GM23338 (cell line): ENCODE measurements at regions not wholly inside any gene's neighbourhood (a gene's known extent, or its start where the extent isn't known, plus 50 kb on each side); places are given as distances from the start of the nearest gene placed in this dataset.

Experiments used
- ATAC-seq: fragments of 200-7000 bp; cut with Tn5 transposase; 3 replicates; pipeline ENCODE4 v1.9.1; 2020
- DNase-seq: peaks from one replicate; pipeline ENCODE4 v3.0.0-alpha.2; 2015; ENCODE audit warnings: low spot score
- H2AFZ ChIP-seq: fragments of 200-600 bp; sonication (generic); 2 replicates; pipeline ENCODE4 v1.8.0; 2016; ENCODE audit warnings: antibody characterized with exemption, mild to moderate bottlenecking, moderate library complexity
- H3F3A ChIP-seq: fragments of 200-600 bp; sonication (generic); replicated peaks from 2 replicates; pipeline ENCODE4 v1.8.0; 2017; ENCODE audit warnings: antibody characterized with exemption, mixed run types, low read depth
- H3K27ac ChIP-seq: fragments of 200-600 bp; sonication (generic); 2 replicates; pipeline ENCODE4 v1.6.1; 2016; ENCODE audit warnings: low read depth
- H3K27me3 ChIP-seq: fragments of 200-600 bp; sonication (generic); 2 replicates; pipeline ENCODE4 v1.8.0; 2016; ENCODE audit warnings: mild to moderate bottlenecking, mixed run types, moderate library complexity; ENCODE audit not compliant: insufficient read depth
- H3K36me3 ChIP-seq: fragments of 200-600 bp; sonication (generic); 2 replicates; pipeline ENCODE4 v1.8.0; 2016; ENCODE audit warnings: mild to moderate bottlenecking; ENCODE audit not compliant: insufficient read depth
- H3K4me1 ChIP-seq: fragments of 200-600 bp; sonication (generic); 2 replicates; pipeline ENCODE4 v1.8.0; 2016; ENCODE audit warnings: mild to moderate bottlenecking, moderate library complexity; ENCODE audit not compliant: insufficient read depth
- H3K4me2 ChIP-seq: fragments of 200-600 bp; sonication (generic); 2 replicates; pipeline ENCODE4 v1.7.1; 2017; ENCODE audit warnings: mixed run types
- H3K4me3 ChIP-seq: fragments of 200-600 bp; sonication (generic); 2 replicates; pipeline ENCODE4 v1.6.1; 2016; ENCODE audit warnings: mixed run types
- H3K79me2 ChIP-seq: fragments of 200-600 bp; sonication (generic); replicated peaks from 2 replicates; pipeline ENCODE4 v1.8.0; 2017; ENCODE audit warnings: mild to moderate bottlenecking; ENCODE audit not compliant: insufficient read depth
- H3K9me2 ChIP-seq: fragments of 200-600 bp; sonication (generic); 2 replicates; pipeline ENCODE4 v1.8.0; 2017; ENCODE audit not compliant: insufficient read depth
- H4K20me1 ChIP-seq: fragments of 200-600 bp; sonication (generic); replicated peaks from 2 replicates; pipeline ENCODE4 v1.8.0; 2017; ENCODE audit warnings: mild to moderate bottlenecking; ENCODE audit not compliant: insufficient read depth
- H3K27ac Mint-ChIP-seq: 2 replicates; pipeline ENCODE4 v1.8.0; 2020; ENCODE audit warnings: inconsistent platforms, mild to moderate bottlenecking, moderate library complexity, mixed read lengths
- H3K27me3 Mint-ChIP-seq: 3 replicates; pipeline ENCODE4 v1.8.0; 2022; ENCODE audit warnings: low read depth, mild to moderate bottlenecking, moderate library complexity, mixed read lengths, inconsistent platforms; ENCODE audit not compliant: insufficient read depth, poor library complexity
- H3K36me3 Mint-ChIP-seq: 3 replicates; pipeline ENCODE4 v1.8.0; 2021; ENCODE audit warnings: low read depth, mild to moderate bottlenecking, inconsistent platforms, moderate library complexity, mixed read lengths
- H3K4me1 Mint-ChIP-seq: 3 replicates; pipeline ENCODE4 v1.8.0; 2020; ENCODE audit warnings: mild to moderate bottlenecking, inconsistent platforms, mixed read lengths
- H3K4me3 Mint-ChIP-seq: 3 replicates; pipeline ENCODE4 v1.8.0; 2021; ENCODE audit warnings: moderate library complexity, mild to moderate bottlenecking, inconsistent platforms, mixed read lengths
- H3K9me3 Mint-ChIP-seq: 3 replicates; pipeline ENCODE4 v1.8.0; 2020; ENCODE audit warnings: moderate library complexity, mild to moderate bottlenecking, inconsistent platforms, mixed read lengths
- CREB1 ChIP-seq: fragments of 250-450 bp; sonication (Bioruptor Pico); IDR thresholded peaks from 2 replicates; pipeline ENCODE4 v1.5.0; 2020; ENCODE audit warnings: low read depth, mild to moderate bottlenecking, moderate library complexity
- EZH2 ChIP-seq: fragments of 200-600 bp; sonication (generic); IDR thresholded peaks from one replicate; pipeline ENCODE4 v1.8.0; 2017; ENCODE audit warnings: antibody characterized with exemption, mild to moderate bottlenecking, low read depth; ENCODE audit not compliant: unreplicated experiment
- EZH2phosphoT487 ChIP-seq: fragments of 200-600 bp; sonication (generic); IDR thresholded peaks from one replicate; pipeline ENCODE4 v1.8.1; 2018; ENCODE audit warnings: antibody characterized with exemption; ENCODE audit not compliant: unreplicated experiment
- JUNB ChIP-seq: IDR thresholded peaks from one replicate; pipeline ENCODE4 v1.6.1; 2016; ENCODE audit warnings: antibody characterized with exemption; ENCODE audit not compliant: unreplicated experiment
- NANOG ChIP-seq: IDR thresholded peaks from 2 replicates; pipeline ENCODE4 v1.6.1; 2016; ENCODE audit warnings: antibody characterized with exemption, borderline replicate concordance
- POLR2AphosphoS5 ChIP-seq: IDR thresholded peaks from 2 replicates; pipeline ENCODE4 v1.6.1; 2016; ENCODE audit warnings: antibody characterized with exemption, low read depth
- STAT1 ChIP-seq: IDR thresholded peaks from one replicate; pipeline ENCODE4 v1.6.1; 2016; ENCODE audit warnings: antibody characterized with exemption; ENCODE audit not compliant: unreplicated experiment
- ZNF114 ChIP-seq: fragments of 250-450 bp; sonication (Bioruptor Pico); IDR thresholded peaks from 2 replicates; pipeline ENCODE4 v1.5.0; 2020; ENCODE audit warnings: mild to moderate bottlenecking, moderate library complexity
- ZNF331 ChIP-seq: fragments of 250-450 bp; sonication (Bioruptor Pico); IDR thresholded peaks from 2 replicates; pipeline ENCODE4 v1.5.0; 2020; ENCODE audit warnings: low read depth, mild to moderate bottlenecking, moderate library complexity
- ZNF462 ChIP-seq: fragments of 250-450 bp; sonication (Bioruptor Pico); IDR thresholded peaks from 2 replicates; pipeline ENCODE4 v1.5.0; 2020; ENCODE audit warnings: mild to moderate bottlenecking, moderate library complexity
- TF ChIP-seq, protein P1 (sequence below): IDR thresholded peaks from one replicate; pipeline ENCODE4 v1.6.1; 2018; ENCODE audit warnings: antibody characterized with exemption; ENCODE audit not compliant: unreplicated experiment

DNA sequence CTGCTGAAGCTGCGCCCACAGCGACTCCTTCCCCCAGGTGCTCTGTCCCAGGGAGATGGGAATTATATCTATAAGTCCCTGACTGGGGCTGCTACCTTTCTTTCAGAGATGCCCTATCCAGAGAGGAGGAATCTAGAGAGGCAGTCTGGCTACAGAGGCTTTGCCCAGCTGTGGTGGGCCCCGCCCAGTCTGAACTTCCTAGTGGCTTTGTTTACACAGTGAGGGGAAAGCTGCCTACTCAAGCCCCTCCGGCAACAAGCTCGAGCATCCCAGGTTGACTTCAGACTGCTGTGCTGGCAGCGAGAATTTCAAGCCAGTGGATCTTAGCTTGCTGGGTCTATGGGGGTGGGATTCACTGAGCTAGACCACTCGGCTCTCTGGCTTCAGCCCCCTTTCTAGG is 152.5 kb upstream of the MAP3K7 start (continued):
- TF ChIP-seq ZNF462 (CRISPR knock-in tag), result no peak
- no peak for TF ChIP-seq CREB1
- TF ChIP-seq ZNF114, result no peak
- TF ChIP-seq STAT1, result no peak
- no peak for TF ChIP-seq NANOG

DNA sequence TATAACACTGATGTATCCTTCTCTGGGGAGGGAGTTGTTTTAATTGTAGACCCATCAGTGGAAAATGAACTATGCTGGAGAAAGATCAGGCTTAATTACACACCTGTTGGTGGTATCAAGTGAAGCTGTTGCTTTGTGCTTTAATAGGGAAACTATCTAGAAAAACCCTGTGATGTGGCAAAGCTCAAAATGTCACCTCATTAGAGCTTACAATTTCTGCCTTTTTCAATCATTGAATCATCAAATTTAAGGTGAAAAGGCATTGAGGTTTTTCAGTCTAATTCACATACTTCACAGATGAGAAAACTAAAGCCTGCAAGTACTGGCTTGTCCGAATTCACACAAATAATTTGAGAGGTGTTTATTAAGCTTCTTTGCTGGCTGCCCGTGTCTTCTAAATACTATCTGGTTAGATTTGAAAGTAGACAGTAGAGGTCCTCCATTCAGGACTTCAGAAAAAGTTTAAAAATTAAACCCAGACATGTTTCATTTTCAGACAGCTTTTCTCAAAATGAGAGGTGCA is 143.3 kb upstream of the MAP3K7 start:
- H3K4me3 Mint-ChIP-seq, result no peak overlapping the region
- peaks cover 4% of the 10 kb centered on the region; the same call in 1 of the 2 replicates for H3K9me2 ChIP-seq
- DNase-seq, result no peak
- ATAC-seq, result no peak
- H3K4me1 ChIP-seq, result 0 out of 2 replicates have a peak, but pooled peaks cover 8% of the 10 kb centered on the region
- H3K4me3 ChIP-seq, result no peak overlapping the region
- H4K20me1 ChIP-seq, result no peaks in the 10 kb centered on the region
- H3K27me3 ChIP-seq, result no peaks in the 10 kb centered on the region
- H3K27ac Mint-ChIP-seq, result no peak overlapping the region
- peaks cover 3% of the 10 kb centered on the region; the same call in 1 of the 3 replicates for H3K36me3 Mint-ChIP-seq
- no peaks in the 10 kb centered on the region for H3K79me2 ChIP-seq
- H3K27ac ChIP-seq, result no peak overlapping the region
- no peak overlapping the region for H3K4me2 ChIP-seq
- peak overlapping the region; percentile 64; the same call in 1 of the 2 replicates for H2AFZ ChIP-seq
- no peaks in the 10 kb centered on the region for H3K36me3 ChIP-seq
- H3K27me3 Mint-ChIP-seq, result no peaks in the 10 kb centered on the region
- H3F3A ChIP-seq, result no peaks in the 10 kb centered on the region
- H3K4me1 Mint-ChIP-seq, result peaks cover 4% of the 10 kb centered on the region; the same call in 1 of the 3 replicates
- peaks cover 11% of the 10 kb centered on the region for H3K9me3 Mint-ChIP-seq
- TF ChIP-seq, protein P1, sequence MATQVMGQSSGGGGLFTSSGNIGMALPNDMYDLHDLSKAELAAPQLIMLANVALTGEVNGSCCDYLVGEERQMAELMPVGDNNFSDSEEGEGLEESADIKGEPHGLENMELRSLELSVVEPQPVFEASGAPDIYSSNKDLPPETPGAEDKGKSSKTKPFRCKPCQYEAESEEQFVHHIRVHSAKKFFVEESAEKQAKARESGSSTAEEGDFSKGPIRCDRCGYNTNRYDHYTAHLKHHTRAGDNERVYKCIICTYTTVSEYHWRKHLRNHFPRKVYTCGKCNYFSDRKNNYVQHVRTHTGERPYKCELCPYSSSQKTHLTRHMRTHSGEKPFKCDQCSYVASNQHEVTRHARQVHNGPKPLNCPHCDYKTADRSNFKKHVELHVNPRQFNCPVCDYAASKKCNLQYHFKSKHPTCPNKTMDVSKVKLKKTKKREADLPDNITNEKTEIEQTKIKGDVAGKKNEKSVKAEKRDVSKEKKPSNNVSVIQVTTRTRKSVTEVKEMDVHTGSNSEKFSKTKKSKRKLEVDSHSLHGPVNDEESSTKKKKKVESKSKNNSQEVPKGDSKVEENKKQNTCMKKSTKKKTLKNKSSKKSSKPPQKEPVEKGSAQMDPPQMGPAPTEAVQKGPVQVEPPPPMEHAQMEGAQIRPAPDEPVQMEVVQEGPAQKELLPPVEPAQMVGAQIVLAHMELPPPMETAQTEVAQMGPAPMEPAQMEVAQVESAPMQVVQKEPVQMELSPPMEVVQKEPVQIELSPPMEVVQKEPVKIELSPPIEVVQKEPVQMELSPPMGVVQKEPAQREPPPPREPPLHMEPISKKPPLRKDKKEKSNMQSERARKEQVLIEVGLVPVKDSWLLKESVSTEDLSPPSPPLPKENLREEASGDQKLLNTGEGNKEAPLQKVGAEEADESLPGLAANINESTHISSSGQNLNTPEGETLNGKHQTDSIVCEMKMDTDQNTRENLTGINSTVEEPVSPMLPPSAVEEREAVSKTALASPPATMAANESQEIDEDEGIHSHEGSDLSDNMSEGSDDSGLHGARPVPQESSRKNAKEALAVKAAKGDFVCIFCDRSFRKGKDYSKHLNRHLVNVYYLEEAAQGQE, result no peak
- TF ChIP-seq JUNB (no peak), POLR2AphosphoS5 (no peak), EZH2phosphoT487 (no peak), EZH2 (no peak), ZNF331 (CRISPR knock-in tag) (no peak)
